HG03571 (cell line): ENCODE measurements at regions not wholly inside any gene's neighbourhood (a gene's known extent, or its start where the extent isn't known, plus 50 kb on each side); places are given as distances from the start of the nearest gene placed in this dataset.

Experiments used
- ATAC-seq: cut with Tn5 transposase; IDR thresholded peaks from one replicate; pipeline ENCODE4 v1.9.1; 2021; ENCODE audit not compliant: unreplicated experiment

DNA sequence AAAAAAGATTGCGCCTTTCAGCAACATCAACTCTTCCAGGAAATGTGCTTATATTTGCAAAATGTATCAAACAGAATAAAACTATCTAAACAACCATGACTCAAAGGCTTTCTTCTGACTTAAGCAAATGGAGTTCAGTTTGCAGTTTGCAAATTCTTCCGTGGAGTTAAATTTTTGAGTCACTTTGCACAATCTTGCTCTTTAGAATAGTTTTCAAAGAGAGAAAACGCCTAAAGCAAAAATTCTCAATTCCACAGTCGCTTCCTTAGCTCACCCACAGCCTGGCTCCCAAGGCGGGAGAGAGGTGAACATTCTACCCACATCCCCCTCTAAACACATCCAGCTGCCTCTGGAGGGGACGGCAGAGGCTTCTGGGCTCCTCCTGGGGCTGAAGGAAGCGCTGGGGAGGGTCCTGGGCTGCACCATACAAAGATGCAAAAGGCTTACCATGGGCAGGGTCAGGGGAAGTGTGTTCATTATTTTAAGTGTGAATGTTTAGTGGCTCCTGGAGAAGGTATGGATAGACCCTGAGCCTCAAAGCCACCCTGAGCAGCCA, 1487.3 kb downstream of the TBC1D22A start:
- ATAC-seq, result no peak

- no peak for ATAC-seq
These were observed 1486.5 kb downstream of the TBC1D22A start for GRCh38 chr22:48248901-48249455.

GRCh38 chr22:48247829-48248228, 1485.4 kb downstream of the TBC1D22A start:
- ATAC-seq, result no peak

DNA sequence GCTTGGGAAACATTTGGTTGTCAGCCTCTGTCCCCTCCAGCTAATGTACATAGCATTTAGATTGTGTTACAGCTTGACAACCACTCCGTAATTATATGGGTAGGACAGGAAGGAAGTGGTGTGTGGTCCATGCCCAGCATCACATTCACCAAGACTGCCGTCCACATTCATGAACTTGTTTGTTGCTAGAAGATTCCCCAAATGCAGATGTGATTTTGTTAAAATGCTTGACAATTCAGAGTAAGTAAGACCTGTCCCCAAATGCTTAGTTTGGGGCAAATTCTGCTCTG, 1482.7 kb downstream of the TBC1D22A start:
- no peak for ATAC-seq

DNA sequence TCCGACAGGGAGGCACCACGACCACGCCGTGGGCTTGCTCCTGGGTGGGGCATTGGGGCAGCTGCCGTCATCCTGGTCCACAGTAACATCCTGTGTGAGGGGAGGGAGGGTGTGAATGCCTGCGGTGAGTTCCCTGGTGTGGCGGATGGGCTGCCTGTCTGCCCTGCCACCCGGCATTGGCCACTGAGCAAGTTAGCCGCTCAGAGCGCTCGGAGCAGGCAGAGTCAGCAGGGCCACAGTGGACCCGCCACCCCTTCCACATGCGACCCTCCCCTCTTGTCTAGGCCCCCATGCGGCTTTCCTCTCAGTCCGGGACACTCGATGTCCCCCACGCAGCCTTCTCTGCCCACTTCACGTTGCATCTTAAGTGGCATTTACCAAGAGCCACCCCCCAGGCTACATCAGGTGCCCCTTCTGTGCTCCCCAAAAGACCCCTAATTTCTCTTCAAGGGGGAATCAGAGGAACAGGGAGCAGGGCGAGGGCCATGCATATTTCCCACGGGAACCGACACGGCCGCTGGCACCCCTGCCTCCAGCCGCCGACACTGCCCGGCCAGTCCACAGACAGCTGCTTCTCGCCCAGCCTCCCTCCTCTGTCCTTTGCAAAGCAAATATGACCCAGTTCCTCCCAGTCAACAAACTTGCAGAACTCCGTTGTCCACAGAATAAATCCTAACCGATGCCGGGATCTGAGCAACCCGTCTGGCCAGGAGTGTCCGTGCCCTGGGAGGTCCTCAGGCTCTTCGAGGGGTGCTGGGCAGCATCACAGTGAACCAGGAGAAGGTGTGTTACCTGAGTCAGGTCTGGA, 1482.1 kb downstream of the TBC1D22A start:
- ATAC-seq, result no peak

- ATAC-seq, result no peak
These were observed 1480.0 kb downstream of the TBC1D22A start for GRCh38 chr22:48242461-48242864.

DNA sequence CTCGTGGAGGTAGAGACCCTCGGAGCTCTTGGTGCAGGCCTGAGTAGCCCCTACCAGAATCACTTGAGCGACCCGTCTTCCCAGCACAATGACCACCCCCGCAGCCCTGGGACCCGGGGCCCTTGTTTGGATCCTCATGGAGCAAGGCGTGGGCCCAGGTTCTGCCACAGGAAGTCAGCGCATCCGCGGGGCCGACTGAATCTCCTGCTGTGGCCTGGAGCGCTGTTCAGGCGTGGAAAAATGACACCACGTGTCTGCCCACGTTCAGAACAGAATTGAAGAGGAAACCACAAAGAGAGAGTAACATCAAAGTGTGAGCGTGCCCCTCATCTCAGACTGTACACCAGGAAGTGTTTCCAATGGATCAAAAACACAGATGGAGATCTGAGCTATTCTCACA, 1479.2 kb downstream of the TBC1D22A start:
- no peak for ATAC-seq

DNA sequence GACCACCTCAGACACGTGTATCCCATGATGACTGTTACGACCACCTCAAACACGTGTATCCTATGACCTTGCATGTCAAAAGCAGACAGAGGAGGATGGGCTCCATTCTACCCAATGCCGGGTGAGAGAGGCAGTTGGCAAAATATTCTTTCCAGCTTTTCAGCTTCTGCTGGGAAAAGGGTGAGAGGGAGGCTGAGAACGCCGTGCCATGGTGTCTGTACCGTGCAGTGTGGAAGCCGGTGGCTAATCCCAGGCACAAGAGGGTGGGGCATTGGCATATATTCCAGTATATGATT, 1478.4 kb downstream of the TBC1D22A start:
- ATAC-seq, result no peak

DNA sequence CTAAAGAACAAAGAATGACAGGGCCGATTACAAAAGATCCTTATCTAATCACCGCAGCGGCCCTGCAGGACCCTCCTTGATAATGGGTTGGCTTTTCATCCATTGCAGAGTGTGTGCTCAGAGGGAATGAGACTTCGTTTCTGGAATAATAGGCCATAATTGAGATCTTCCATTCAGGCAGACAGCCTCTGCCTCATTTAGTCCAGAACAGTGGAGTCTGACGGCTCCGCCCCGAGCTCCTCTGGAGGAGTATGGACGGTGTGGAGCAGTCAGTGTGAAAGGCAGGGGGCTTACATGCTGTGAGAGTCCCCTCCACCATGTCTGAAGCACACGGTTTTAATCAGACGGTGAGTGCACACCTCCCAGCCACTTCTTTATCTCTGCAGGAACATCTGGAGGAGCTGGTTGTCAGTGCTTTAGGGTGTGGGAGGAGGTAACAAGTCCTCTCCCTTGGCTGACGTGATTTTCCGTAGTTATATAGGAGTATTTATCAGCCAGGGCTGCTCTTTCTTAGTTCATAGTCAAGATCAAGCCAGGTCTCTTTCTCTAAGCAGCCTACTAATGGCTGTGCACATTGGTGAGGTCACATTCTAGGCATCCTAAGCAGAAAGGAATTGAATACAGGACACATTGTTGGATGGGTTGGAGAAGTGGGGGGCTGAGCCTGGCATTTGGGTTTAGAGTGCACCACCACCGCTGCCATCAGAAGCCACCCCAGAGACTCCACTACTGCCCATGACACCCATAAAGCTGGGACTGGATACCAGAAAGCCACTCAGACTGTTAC, 1477.9 kb downstream of the TBC1D22A start:
- no peak for ATAC-seq

DNA sequence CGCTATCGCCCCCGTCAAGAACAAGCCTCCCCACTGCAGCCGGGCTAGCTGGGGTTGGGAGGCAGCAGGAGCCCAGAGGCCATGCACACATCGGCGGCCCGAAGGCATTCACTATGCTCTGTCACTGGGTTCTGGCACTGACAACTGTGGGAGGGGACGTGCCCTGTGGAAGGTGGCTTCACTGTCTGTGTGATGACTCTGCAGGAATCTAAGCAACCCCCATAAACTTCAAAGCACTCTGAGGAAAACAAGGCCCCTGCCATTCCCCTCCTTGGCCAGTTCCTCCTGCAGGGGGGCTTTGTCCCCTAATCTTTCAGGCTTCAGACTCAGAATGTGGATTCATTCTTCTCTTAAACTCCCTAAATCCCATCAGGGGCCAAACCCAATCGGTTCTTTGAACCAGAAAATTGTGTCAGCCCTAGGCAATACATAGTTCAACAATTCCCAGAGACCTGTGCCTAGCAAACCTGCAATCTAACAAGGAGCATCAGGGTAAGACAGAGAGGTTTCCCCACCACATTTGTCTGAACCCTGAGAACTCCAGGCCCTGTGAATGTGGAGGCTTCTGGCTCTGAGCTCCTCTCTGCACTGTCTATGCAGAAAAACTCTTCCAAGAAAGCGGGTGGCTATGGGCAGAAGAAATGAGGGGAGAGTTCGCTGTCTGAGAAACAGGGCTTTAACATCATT, 1477.2 kb downstream of the TBC1D22A start:
- no peak for ATAC-seq

DNA sequence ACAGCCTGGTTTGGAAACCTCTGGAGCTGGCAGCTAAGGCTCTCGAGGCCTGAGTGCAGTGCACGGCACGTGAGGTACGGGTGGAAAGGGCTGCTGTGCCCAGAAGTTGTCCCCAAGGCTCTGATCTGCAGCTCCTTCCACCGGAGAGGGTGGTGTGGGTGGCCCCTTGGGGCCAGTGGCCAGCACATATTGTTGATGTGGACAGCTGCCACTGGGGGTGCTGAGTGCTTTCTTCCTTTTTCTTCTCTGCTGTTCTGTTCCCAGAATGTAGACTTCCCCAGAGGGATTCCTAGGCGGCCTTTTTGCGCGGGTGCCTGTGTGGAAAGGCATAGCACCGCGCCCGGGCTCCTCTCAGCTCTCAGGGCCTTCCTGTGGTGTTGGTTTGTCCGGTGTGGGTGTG, 1476.5 kb downstream of the TBC1D22A start:
- ATAC-seq, result no peak

DNA sequence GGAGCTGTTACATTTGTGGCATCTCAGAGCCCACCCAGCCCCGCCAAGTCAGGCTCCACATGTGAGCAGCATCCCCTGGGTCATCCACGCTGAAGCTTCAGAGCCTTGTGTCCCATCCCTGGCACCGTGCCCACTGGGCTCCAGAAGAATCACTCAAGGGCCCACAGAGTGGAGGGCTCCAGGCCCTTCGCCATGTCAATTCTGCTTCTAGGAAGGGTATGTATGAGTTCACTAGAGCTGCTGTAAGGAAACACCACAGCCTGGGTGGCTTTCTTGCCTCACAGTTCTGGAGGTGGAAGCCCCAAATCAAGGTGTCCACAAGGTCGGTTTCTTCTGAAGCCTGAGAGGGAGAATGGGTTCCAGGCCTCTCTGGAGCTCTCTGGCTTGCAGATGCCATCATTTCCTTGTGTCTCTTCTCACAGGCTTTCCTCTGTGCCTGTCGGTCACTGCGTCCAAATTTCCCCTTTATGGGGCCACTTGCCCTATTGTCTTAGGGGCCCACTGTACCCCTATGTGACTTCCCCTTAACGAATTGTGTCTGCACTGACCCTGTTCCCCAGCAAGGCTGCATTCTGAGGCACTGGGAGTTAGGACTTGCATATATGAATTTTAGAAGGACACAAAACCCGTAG, 1476.0 kb downstream of the TBC1D22A start:
- no peak for ATAC-seq

DNA sequence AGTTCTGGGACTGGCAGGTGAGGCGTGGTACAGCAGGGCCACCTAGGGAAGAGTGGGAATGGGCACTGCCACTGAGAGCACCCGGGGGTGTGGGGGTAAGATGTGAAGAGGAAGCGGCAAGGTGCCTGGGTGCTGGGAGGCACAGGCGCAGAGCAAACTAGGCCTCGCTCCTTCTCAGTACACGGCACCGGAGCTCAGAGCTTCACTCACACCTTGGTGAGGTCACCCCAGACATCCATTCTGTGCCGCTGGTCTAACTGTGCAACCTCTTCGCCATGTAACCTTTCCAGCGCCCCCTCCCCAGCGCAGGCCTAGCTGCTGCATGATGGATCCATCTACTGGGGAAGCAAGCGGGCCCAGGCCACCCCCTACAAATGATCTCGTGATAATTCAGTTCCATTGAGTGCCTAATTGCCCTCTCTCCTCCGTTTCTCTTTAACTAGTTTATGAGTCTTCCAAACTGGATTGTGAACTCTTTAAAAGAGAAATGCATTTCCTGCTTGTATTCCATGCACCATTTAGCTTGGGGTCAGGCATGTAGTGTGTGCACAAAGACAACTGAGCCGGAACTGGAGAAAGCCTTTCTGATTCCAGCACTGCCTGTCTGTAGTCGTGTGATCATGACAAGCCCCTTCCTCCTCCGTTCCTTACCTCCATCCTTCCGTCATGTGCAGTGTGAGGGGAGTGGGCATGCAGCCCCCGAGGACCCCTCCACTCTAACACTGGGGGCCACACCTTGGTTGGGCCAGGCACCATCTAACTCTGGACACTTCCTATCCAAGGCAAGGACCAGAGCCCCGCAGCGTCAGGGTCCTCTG, 1475.2 kb downstream of the TBC1D22A start:
- no peak for ATAC-seq

GRCh38 chr22:48236261-48236660, 1473.8 kb downstream of the TBC1D22A start:
- ATAC-seq, result no peak

DNA sequence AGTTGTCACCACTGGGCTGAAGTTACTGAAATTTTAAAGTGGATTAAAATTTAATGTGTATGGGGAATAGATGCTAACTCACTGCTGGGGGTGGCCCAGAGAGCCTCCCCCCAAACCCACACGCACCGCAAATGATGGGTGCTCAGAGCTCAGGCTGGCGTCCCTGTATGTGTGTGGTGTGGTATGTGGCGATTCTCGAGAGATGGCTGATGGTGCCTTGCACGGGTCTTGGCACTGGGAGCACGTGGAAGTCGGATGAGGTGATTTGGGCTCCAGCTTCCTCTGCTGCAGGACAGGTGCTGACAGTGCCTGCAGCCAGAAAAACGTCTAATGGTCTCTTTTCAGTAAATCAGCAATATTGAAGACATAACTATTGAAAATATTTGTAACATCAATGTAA, 1473.3 kb downstream of the TBC1D22A start:
- ATAC-seq, result no peak

DNA sequence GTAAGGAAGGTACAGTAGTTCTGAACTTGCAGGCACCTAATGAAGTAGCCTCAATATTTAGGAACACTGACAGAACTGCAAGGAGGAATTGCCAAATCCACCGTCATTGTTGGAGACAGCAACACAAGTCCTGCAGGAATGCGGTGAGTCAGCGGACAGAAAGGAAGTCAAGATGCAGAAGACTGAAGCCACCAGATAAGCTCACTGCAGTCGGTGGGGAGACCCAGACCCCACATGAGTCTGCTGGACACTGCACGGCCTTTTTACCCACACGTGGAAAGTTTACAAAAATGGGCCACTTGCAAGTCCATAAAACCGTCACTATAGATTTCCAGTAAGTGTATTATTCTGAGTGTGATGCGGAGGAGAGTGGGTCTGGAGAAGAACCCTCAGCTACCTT, 1471.6 kb downstream of the TBC1D22A start:
- ATAC-seq, result no peak

DNA sequence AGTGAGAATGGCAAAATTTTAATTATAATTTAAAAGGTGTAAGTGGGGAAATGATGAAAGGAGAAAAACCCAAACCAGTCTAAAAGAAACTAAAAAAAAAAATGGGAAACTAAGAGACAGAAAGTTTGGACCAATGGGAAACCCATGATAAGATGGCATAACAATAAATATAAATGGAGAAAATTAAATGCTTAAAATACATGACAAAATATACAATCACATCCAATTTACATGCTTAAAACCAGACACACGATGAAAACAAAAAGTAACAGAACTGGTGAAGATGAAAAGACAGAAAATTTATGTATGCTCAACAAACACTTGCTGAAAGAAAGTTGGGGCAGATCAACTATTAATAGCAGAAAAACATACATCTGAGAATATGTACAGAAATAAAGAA, 1471.1 kb downstream of the TBC1D22A start:
- no peak for ATAC-seq

DNA sequence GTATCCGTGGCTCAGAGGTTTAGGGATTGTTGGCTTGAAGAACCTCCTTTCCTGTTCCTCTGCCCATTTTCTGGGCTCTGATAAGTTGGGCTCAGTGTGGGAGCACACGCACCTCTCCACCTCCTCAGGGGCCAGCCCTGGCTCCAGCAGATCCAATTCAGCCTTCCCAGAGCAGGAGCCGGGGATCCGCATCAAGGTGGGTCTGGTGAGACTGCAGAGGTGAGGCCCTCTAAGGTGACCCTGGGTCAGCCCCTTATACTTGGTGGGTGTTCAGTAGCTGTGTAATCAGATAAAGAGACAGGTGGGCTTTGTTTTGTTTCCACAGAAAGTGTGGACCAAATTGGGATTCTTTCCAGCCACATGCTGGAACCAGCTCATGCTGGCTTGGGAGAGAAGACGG, 1466.0 kb downstream of the TBC1D22A start:
- ATAC-seq, result no peak

- no peak for ATAC-seq
These were observed 1465.0 kb downstream of the TBC1D22A start for GRCh38 chr22:48227341-48228018.
